Keratinocyte (primary cell): ENCODE measurements at regions not wholly inside any gene's neighbourhood (a gene's known extent, or its start where the extent isn't known, plus 50 kb on each side); places are given as distances from the start of the nearest gene placed in this dataset.

Source experiments
- DNase-seq: peaks from one replicate; pipeline ENCODE4 v3.0.0-alpha.2; 2011; ENCODE audit warnings: low read depth, missing footprints, low spot score
- FAIRE-seq: peaks from 2 replicates; lab custom pipeline; 2011; peaks lifted over from hg19 to GRCh38; lab: Jason Lieb, UNC
- H2AFZ ChIP-seq: 2 replicates; pipeline ENCODE4 v1.6.0; 2012; ENCODE audit warnings: low read length, control low read depth, inconsistent platforms; ENCODE audit not compliant: control insufficient read depth
- H3K27ac ChIP-seq: 2 replicates; pipeline ENCODE4 v1.5.1; 2011; ENCODE audit warnings: low read length; ENCODE audit not compliant: control insufficient read depth, insufficient read depth
- H3K27me3 ChIP-seq: 3 replicates; pipeline ENCODE4 v1.6.0; 2011; ENCODE audit warnings: low read length; ENCODE audit not compliant: control insufficient read depth, insufficient read depth; ENCODE audit errors: extremely low read depth
- H3K36me3 ChIP-seq, 2 experiments: 2 replicates in 1 of 2; 3 replicates in 1 of 2; pipeline ENCODE4 v1.5.1; 2011; ENCODE audit warnings: low read length in 2 of 2, mild to moderate bottlenecking in 1 of 2; ENCODE audit not compliant: control insufficient read depth in 2 of 2, insufficient read depth in 2 of 2; ENCODE audit errors: extremely low read depth in 1 of 2
- H3K4me1 ChIP-seq: 3 replicates; pipeline ENCODE4 v1.5.1; 2011; ENCODE audit warnings: low read length; ENCODE audit not compliant: control insufficient read depth, insufficient read depth; ENCODE audit errors: extremely low read depth
- H3K4me2 ChIP-seq: 3 replicates; pipeline ENCODE4 v1.6.0; 2011; ENCODE audit warnings: low read depth, low read length; ENCODE audit not compliant: control insufficient read depth, insufficient read depth; ENCODE audit errors: extremely low read depth
- H3K4me3 ChIP-seq, 3 experiments: fragments of 200-600 bp in 1 of 3; sonication (generic) in 1 of 3; 2 replicates in 2 of 3; 3 replicates in 1 of 3; pipeline ENCODE4 v1.5.1; 2011 to 2016; ENCODE audit warnings: low read length in 3 of 3, mild to moderate bottlenecking in 3 of 3, control low read depth in 2 of 3, inconsistent platforms in 1 of 3, low read depth in 1 of 3, mixed read lengths in 1 of 3, mixed run types in 1 of 3, moderate library complexity in 1 of 3; ENCODE audit not compliant: control insufficient read depth in 2 of 3, insufficient read depth in 2 of 3; ENCODE audit errors: extremely low read depth in 1 of 3
- H3K79me2 ChIP-seq: 2 replicates; pipeline ENCODE4 v1.6.0; 2012; ENCODE audit warnings: low read length; ENCODE audit not compliant: control insufficient read depth, insufficient read depth
- H3K9ac ChIP-seq: 3 replicates; pipeline ENCODE4 v1.6.0; 2011; ENCODE audit warnings: low read length; ENCODE audit not compliant: control insufficient read depth, insufficient read depth; ENCODE audit errors: extremely low read depth
- H3K9me1 ChIP-seq: 3 replicates; pipeline ENCODE4 v1.6.0; 2011; ENCODE audit warnings: low read length; ENCODE audit not compliant: control insufficient read depth, insufficient read depth; ENCODE audit errors: extremely low read depth
- H3K9me3 ChIP-seq: 2 replicates; pipeline ENCODE4 v1.5.1; 2012; ENCODE audit warnings: low read depth, low read length; ENCODE audit not compliant: control insufficient read depth
- H4K20me1 ChIP-seq: 3 replicates; pipeline ENCODE4 v1.6.0; 2011; ENCODE audit warnings: low read length; ENCODE audit not compliant: control insufficient read depth, insufficient read depth; ENCODE audit errors: extremely low read depth
- EZH2 ChIP-seq: IDR thresholded peaks from one replicate; pipeline ENCODE4 v1.6.1; 2012; ENCODE audit warnings: inconsistent platforms, mild to moderate bottlenecking, low read length, moderate library complexity
- dilution Hi-C: fragments of 300-500 bp; cut with MboI; formaldehyde crosslinking; loops from one replicate; pipeline ENCODE4 v1.7.0; 2020; ENCODE audit warnings: low sequenced_read_pairs; ENCODE audit not compliant: extremely low pct_ligation_motif_present
- TF ChIP-seq, protein P1 (sequence below), 3 experiments: IDR thresholded peaks in 1 of 3; conservative IDR thresholded peaks in 1 of 3; optimal IDR thresholded peaks in 1 of 3; 2 replicates in 2 of 3; 3 replicates in 1 of 3; pipeline versions ENCODE3 to v1.5.1; 2011; ENCODE audit warnings: low read length in 3 of 3, mild to moderate bottlenecking in 3 of 3, moderate library complexity in 2 of 3, control low read depth in 1 of 3, inconsistent platforms in 1 of 3; ENCODE audit not compliant: insufficient read depth in 2 of 3; ENCODE audit errors: extremely low read depth in 1 of 3

DNA sequence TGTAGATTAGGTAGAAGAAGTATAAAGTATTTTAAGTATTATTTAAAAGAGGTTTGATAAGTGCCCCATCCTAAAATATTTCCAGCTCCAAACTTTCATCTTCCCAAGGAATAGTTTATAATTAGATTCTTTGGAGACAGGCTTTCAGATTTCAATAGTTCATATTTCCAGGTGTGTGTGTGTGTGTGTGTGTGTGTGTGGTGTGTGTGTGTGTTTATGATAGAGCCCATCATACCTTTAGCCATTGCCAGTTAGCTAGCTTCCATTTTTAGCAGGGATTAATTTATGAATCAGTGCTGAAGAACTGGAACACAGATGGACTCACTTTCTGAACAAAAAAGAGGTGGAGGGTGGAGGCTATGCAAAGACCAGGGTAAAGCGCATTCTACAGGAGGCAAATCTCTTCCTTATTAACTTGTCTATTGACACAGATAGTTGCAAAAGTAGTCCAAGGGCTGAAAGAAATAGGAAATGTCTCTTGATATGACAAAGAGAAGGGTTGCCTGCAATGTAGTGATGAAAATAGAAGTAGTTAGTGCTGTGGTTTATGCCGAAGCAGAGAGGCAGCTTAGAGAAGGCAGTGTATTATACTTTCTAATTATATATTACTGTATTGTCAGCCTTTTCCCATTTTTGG, 301.1 kb downstream of the MAN2A1 start:
- Histone ChIP-seq H3K9me1 (no peaks in the 10 kb centered on the region), H3K4me2 (no peak overlapping the region), H4K20me1 (no peaks in the 10 kb centered on the region), H2AFZ (no peak overlapping the region), H3K4me1 (no peaks in the 10 kb centered on the region), H3K9me3 (no peaks in the 10 kb centered on the region), H3K79me2 (no peaks in the 10 kb centered on the region), H3K36me3 (no peaks in the 10 kb centered on the region), H3K27me3 (no peaks in the 10 kb centered on the region), H3K27ac (no peak overlapping the region), H3K9ac (no peak overlapping the region), H3K4me3 (no peak overlapping the region)
- dilution Hi-C loops, result no loop called here
- DNase-seq (no peak), FAIRE-seq (no peak)
- no peak for TF ChIP-seq EZH2
- TF ChIP-seq, protein P1, sequence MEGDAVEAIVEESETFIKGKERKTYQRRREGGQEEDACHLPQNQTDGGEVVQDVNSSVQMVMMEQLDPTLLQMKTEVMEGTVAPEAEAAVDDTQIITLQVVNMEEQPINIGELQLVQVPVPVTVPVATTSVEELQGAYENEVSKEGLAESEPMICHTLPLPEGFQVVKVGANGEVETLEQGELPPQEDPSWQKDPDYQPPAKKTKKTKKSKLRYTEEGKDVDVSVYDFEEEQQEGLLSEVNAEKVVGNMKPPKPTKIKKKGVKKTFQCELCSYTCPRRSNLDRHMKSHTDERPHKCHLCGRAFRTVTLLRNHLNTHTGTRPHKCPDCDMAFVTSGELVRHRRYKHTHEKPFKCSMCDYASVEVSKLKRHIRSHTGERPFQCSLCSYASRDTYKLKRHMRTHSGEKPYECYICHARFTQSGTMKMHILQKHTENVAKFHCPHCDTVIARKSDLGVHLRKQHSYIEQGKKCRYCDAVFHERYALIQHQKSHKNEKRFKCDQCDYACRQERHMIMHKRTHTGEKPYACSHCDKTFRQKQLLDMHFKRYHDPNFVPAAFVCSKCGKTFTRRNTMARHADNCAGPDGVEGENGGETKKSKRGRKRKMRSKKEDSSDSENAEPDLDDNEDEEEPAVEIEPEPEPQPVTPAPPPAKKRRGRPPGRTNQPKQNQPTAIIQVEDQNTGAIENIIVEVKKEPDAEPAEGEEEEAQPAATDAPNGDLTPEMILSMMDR (optimal IDR thresholded peaks at IDR 0.05 in 1 of 3, IDR thresholded peaks at IDR 0.05 in 1 of 3, conservative IDR thresholded peaks at IDR 0.05 in 1 of 3; ENCODE audit: extremely low read depth in 1 of 3, insufficient read depth in 2 of 3, low read length in 3 of 3), result no peak

DNA sequence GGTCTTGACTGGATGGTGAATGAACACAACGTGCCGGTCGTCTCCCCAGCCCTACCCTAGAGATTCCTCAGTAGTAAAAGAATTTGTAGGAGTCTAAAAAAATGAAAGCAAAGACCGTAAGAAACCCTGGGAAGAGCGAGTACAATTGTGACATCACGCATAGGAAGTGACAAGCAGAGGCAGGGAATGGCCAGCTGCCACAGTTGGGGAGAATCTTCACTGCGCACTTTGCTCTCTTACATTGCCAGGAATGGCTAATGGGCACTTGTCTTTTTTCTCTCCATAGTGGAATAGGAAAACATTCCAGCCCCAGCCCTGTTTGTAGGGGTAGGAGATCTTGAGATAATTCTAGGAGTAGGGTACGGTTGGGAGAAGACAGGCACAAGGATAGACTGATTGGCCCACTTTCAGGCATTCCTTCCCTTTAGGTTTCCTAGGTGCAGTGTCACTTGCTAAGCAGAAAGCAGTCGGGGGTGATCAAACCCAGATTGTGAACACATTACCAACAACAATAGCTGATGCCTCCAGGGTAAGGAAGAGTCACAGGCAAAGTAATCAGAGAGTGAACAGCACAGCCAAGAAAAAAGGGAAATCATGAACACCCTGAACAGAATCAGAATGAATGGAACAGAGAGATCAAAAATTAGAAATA, 302.7 kb downstream of the MAN2A1 start:
- dilution Hi-C loops, result no loop called here
- Histone ChIP-seq H3K4me1 (no peaks in the 10 kb centered on the region), H3K36me3 (no peaks in the 10 kb centered on the region), H3K9me1 (no peaks in the 10 kb centered on the region), H3K9me3 (no peaks in the 10 kb centered on the region), H3K4me2 (no peak overlapping the region), H3K4me3 (no peak overlapping the region), H3K9ac (no peak overlapping the region), H3K27ac (no peak overlapping the region), H4K20me1 (no peaks in the 10 kb centered on the region), H3K79me2 (no peaks in the 10 kb centered on the region), H3K27me3 (no peaks in the 10 kb centered on the region), H2AFZ (no peak overlapping the region)
- DNase-seq, result no peak
- TF ChIP-seq, protein P1 (optimal IDR thresholded peaks at IDR 0.05 in 1 of 3, IDR thresholded peaks at IDR 0.05 in 1 of 3, conservative IDR thresholded peaks at IDR 0.05 in 1 of 3; ENCODE audit: extremely low read depth in 1 of 3, insufficient read depth in 2 of 3, low read length in 3 of 3), result no peak
- TF ChIP-seq EZH2, result no peak
- FAIRE-seq, result no peak
